CD4-positive, alpha-beta T cell treated with Interleukin-4 for 1 hour (primary cell): ENCODE measurements at regions not wholly inside any gene's neighbourhood (a gene's known extent, or its start where the extent isn't known, plus 50 kb on each side); places are given as distances from the start of the nearest gene placed in this dataset.

ENCODE experiments used
- DNase-seq, 2 donors: peaks; one replicate each; pipeline ENCODE4 v3.0.0-alpha.2; 2020 to 2022

- DNase-seq, result no peak
Observed at GRCh38 chr10:90342480-90342879, 515.4 kb downstream of the HTR7 start.

GRCh38 chr10:90344226-90344625 lies 513.6 kb downstream of the HTR7 start:
- DNase-seq, result no peak

GRCh38 chr10:90347239-90347638 lies 510.6 kb downstream of the HTR7 start:
- no peak for DNase-seq

- no peak for DNase-seq
Observed at GRCh38 chr10:90350122-90350521, 507.7 kb downstream of the HTR7 start.

GRCh38 chr10:90352288-90352687 lies 505.6 kb downstream of the HTR7 start:
- no peak for DNase-seq

GRCh38 chr10:90354914-90355313 lies 502.9 kb downstream of the HTR7 start:
- no peak for DNase-seq

- no peak for DNase-seq
Observed at GRCh38 chr10:90363799-90364483, 493.9 kb downstream of the HTR7 start.

GRCh38 chr10:90372451-90372850 lies 485.4 kb downstream of the HTR7 start:
- no peak for DNase-seq

GRCh38 chr10:90373911-90374310 lies 483.9 kb downstream of the HTR7 start:
- no peak for DNase-seq

- DNase-seq, result no peak
Observed at GRCh38 chr10:90378524-90379076, 479.2 kb downstream of the HTR7 start.

GRCh38 chr10:90381468-90381867 lies 476.4 kb downstream of the HTR7 start:
- no peak for DNase-seq

- DNase-seq, result no peak
Observed at GRCh38 chr10:90389876-90390275, 468.0 kb downstream of the HTR7 start.

- no peak for DNase-seq
Observed at GRCh38 chr10:90394311-90394710, 463.5 kb downstream of the HTR7 start.

GRCh38 chr10:90396721-90397120 lies 461.1 kb downstream of the HTR7 start:
- no peak for DNase-seq

GRCh38 chr10:90398566-90398965 lies 459.3 kb downstream of the HTR7 start:
- no peak for DNase-seq

- no peak for DNase-seq
Observed at GRCh38 chr10:90399782-90400181, 458.1 kb downstream of the HTR7 start.

GRCh38 chr10:90403211-90404000 lies 454.4 kb downstream of the HTR7 start:
- no peak for DNase-seq

- no peak for DNase-seq
Observed at GRCh38 chr10:90407131-90407530, 450.7 kb downstream of the HTR7 start.

GRCh38 chr10:90407851-90408250 lies 450.0 kb downstream of the HTR7 start:
- DNase-seq, result no peak

GRCh38 chr10:90412582-90412981 lies 445.3 kb downstream of the HTR7 start:
- no peak for DNase-seq

GRCh38 chr10:90413196-90413595 lies 444.6 kb downstream of the HTR7 start:
- DNase-seq, result no peak

- DNase-seq, result no peak
Observed at GRCh38 chr10:90414926-90415325, 442.9 kb downstream of the HTR7 start.

GRCh38 chr10:90417029-90417428 lies 440.8 kb downstream of the HTR7 start:
- DNase-seq, result no peak
